A172 (cell line): ENCODE measurements at regions not wholly inside any gene's neighbourhood (a gene's known extent, or its start where the extent isn't known, plus 50 kb on each side); places are given as distances from the start of the nearest gene placed in this dataset.

Experiments
- DNase-seq: peaks from one replicate; pipeline ENCODE4 v3.0.0-alpha.2; 2015; ENCODE audit warnings: low spot score

DNA sequence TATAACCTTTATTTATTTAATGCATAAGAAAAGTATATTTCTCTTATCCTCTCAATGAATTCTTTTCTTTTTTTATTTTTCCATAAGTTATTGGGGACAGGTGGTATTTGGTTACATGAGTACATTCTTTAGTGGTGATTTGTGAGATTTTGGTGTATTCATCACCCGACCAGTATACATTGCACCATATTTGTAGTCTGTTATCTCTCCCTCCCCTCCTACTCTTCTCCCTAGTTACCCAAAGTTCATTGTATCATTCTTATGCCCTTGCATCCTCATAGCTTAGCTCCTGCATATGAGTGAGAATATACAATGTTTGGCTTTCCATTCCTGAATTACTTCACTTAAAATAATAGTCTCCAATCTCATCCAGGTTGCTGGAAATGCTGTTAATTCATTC lies 1900.0 kb upstream of the SEL1L start:
- no peak for DNase-seq

GRCh38 chr14:83441801-83442200 lies 1908.1 kb upstream of the SEL1L start:
- DNase-seq, result no peak

GRCh38 chr14:83455561-83455960 lies 1921.9 kb upstream of the SEL1L start:
- DNase-seq, result no peak

- DNase-seq, result no peak
These were observed 1927.9 kb upstream of the SEL1L start for GRCh38 chr14:83461521-83461920.

DNA sequence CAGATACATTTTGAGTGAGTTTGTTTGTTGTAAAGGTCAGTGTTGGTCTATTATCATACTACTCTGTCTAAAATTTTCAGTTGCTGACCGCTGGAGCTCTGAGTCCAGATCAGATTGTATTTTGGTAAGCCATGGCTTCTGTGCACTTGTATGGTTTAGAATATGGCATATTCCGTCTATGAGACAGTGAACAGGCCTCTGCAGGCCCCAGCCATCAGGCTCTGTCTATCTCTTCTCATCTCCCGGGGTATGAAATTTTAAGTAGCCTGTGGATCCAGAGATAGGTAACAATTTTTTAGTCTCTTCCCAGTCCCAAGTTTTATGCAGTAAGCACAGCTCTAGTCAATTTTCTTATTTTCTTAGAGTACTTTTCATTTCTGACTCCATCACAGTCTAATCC lies 1929.1 kb upstream of the SEL1L start:
- DNase-seq, result no peak

DNA sequence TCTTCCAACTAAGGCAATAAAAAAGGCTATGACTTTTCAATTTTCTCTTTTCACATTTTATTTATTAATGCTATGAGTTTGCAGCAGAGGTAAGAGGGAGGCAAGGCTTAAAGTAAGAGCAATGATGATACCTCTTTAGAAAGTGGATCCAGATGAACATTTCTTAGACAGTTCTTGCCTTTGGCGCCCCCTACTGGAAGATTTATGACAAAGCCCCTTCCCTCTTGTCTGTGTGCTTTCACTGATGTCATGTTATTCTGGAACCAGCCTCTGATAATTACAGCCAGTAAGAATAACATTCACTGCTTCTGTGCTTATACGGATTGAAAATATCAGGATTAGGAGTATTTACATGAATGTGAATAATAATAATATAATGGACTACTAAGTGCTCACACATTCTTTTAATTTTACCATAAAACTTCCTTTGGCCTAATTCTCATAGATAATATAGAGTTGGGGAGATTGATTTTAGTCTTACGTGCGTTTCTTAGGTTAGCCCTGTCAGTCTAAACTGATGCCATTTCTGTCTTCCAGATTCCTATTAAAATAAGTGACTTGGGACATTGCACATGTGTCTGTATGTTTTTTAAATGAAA lies 1929.9 kb upstream of the SEL1L start:
- DNase-seq, result peak; percentile 57

- DNase-seq, result no peak
These were observed 1934.2 kb upstream of the SEL1L start for GRCh38 chr14:83467811-83468210.

DNA sequence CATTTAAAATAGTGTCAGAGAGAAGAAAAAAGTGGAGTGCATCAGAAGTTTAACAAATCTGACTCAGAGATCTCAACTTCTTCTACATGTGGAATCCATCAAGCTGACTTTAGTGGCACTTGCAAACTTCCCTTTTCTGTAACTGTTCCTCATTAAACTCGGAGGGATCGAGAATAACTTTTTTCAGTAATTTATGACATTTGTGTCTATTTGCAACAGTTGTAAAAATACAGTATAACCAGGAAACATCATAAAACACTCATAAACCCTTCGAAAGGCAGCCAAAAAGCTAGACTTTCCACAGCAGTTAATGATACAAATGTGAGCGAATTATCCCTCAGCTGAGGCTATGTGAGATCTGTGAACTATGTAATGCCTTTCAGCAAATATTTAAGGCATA lies 1936.8 kb upstream of the SEL1L start:
- DNase-seq, result no peak

DNA sequence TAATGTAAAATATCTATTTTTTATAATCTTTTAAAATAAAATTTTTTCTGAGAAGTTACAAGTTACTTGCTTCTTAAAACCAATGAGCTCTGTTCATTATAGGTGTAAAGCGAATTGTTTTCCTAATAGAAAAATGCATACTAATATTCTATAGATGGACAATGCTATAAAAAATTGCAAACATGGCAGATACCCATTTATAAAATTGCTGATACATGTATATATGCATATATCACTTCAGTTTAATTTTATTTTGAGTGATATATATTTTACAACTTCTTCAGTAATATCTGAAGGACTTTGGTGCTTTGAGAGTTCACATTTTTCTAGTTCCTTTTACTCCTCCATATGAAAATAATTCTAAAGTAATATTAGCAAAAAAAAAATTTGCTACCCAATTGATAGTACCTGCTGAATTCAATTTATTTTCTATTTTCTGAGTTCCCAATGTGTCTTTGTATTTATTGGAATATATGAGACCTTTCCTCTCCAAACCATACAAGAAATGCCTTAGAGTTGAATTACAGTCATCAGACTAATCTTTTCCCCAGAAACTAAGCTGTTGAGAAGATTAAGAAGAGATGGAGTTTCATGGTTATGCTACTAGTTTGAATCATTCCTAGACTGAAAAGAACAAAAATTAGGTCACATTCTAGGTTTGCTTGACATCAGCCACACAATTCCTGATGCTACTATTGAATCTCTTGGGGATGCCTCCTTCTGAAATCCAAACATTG lies 1937.5 kb upstream of the SEL1L start:
- no peak for DNase-seq

- no peak for DNase-seq
These were observed 1940.0 kb upstream of the SEL1L start for GRCh38 chr14:83473416-83474235.

DNA sequence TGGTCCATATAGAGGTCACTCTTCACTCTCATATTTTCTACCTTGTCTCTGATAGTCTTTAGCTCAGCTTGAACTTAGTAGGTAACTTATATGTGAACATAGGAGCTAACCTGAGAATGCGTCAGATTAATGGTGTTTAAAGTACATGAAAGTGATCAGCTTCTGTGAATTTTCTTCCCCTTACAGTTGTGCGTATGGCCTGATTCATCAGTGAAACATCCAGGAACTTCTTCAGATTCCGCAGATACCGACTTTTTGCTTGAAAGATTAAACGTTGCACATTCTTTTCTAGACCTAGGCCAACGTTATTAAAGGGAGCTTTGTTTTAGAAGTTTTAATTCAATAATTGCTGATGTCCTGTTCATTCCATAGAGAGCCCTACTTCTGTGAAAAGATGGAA lies 1945.1 kb upstream of the SEL1L start:
- no peak for DNase-seq

DNA sequence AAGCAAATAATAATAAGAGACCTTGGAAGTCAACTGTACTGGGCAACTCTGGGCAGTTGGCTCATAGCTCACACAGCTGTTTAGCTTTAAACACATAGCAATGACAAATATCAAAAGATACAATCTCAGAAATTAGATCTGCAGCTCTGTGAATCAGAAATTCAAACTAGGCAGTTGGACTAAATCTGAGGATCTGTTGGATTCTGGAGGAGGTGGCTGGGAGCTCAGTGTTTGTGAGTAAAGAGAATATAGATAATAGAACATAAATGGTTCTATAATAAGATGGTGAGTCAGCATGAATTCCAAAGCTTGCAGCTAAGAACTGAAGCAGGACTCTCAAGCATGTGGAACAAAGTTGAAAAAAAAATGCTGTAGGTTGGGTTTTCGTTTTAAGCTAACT lies 1949.4 kb upstream of the SEL1L start:
- no peak for DNase-seq

DNA sequence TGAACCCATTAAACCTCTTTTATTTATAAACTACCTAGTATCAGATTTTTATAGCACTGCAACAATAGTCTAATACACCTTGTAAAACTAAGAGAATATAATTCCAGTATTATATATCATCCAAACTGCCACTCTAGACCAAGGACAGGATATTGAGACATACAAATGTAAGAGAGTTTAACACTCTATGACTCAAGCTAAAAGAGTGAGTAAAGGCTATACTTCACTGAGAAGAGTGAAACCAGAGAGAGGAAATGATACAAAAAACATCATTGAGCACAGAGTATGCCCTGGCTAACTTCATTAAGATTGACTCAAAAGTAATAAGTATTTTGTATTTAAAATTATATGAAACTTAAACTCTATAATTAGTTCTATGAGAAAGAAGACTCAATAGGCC lies 1951.9 kb upstream of the SEL1L start:
- DNase-seq, result no peak

DNA sequence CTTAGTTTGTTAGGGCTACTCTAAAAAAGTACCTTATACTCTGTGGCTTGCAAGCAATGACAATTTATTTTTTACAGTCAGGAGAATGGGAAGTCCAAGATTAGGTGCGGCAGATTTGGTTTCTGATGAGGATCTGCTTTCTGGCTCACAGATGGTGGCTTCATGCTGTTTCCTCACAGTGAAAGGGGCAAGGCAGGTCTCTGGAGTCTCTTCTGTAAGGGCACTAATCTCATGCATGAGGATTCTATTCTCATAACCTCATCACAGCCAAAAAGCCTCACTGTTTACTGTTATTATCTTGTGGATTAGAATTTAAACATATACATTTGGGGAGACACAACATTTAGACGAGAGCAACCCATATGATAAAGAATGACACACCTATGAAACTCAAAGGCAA lies 1957.4 kb upstream of the SEL1L start:
- no peak for DNase-seq

DNA sequence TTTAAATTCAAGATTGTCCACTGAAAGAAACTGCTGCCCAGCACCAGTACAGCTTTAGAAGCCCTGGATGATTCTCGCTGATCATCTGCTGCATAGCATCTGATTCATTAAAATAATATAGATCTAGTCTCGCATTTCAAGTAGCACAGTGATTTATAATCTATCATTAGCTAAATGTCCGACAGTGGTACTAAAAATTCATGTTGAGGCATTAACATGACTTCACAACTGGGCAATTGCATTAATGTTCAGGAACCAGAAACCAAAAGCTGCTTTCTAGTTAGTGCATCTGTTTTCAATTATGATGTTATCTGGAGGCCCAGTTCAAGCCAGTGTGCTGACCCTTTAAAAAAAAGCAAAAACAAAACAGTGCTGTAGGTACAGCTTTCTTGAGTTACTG lies 1987.2 kb upstream of the SEL1L start:
- no peak for DNase-seq

GRCh38 chr14:83529531-83529930 lies 1995.9 kb upstream of the SEL1L start:
- no peak for DNase-seq

DNA sequence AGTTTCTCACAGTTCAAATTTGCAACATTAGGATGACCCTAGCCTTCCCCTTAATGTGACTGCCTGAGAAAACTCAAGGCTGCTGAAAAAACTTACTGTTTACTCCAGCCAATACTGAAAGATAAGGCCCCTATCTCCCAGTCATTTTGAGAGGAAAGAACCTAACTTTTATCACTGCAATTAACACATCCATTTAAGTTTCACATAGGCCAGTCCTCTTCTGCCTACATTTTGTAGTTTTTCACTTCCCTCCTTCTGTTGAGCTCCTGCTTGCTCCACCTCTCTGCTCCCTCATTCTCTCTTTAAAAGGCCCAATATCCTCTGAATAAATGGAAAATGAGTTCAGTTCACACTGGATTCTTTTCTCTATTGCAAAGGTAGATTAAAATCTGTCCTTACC lies 1996.2 kb upstream of the FLRT2 start:
- no peak for DNase-seq

DNA sequence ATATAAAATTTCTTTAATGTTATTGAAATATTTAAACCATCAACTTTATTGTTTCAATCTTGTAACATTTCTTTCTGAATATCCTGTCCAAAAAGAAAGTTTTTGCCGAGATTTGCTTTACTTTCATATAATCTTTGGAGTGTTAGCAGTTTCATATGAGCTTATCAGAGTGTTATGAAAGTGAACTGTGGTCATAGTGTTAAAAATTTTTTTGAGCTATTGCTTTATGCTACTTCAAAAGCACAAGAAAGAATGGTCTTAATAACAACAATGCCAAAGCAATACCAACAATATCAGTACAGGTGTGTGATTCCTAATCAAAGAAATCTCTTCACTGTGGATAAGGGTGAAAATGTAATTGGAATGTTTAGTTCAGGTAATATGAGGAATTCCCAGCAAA lies 1994.9 kb upstream of the FLRT2 start:
- DNase-seq, result no peak

- no peak for DNase-seq
These were observed 1994.5 kb upstream of the FLRT2 start for GRCh38 chr14:83535444-83535843.

DNA sequence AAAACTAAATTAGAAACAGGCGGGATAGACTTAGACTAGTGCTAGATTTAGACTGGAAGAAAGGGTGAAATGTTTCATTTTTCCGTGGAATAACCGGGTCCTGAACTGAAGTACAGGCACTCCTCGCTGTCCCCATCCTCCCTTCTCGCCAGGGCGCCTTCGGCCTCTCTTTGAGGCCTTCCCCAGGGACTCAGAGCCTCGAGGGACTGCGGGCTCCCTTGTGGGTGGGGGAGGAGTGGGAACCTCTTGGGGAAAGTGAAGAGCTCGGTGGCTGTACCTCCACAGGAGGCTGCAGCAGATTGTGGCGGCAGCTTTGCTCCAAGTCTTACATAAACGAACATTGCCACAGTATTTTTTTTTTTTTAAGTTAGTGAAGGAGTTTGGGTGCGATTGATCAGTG lies 1988.8 kb upstream of the FLRT2 start:
- no peak for DNase-seq

GRCh38 chr14:83548061-83548839 lies 1981.7 kb upstream of the FLRT2 start:
- DNase-seq, result peak; percentile 27

GRCh38 chr14:83556065-83556464 lies 1973.9 kb upstream of the FLRT2 start:
- no peak for DNase-seq
